ENCODE measurements at regions not wholly inside any gene's neighbourhood (a gene's known extent, or its start where the extent isn't known, plus 50 kb on each side); places are given as distances from the start of the nearest gene placed in this dataset.

GRCh38 chr7:16062269-16062668, 359.1 kb downstream of the CRPPA start:
- Histone ChIP-seq H3K36me3 (ENCODE audit: insufficient read depth, low read length) (no peaks in the 10 kb centered on the region), H3K9me3 (ENCODE audit: insufficient read depth, low read depth, low read length) (no peaks in the 10 kb centered on the region), H3K27me3 (ENCODE audit: insufficient read depth, low read length, poor library complexity, severe bottlenecking) (no peaks in the 10 kb centered on the region), H3K9ac (ENCODE audit: low read depth, low read length, poor library complexity, severe bottlenecking) (no peak overlapping the region), H3F3A (ENCODE audit: low read depth) (no peaks in the 10 kb centered on the region), H3K9me2 (replicated peaks; ENCODE audit: low read depth, low read length) (no peaks in the 10 kb centered on the region), H4K20me1 (ENCODE audit: insufficient read depth, low read length, poor library complexity, severe bottlenecking) (no peaks in the 10 kb centered on the region), H3K4me3 (ENCODE audit: low read length, poor library complexity, severe bottlenecking) (peak overlapping the region; percentile 3), H3K79me2 (ENCODE audit: insufficient read depth, low read length) (no peaks in the 10 kb centered on the region), H2AFZ (ENCODE audit: low read length) (no peak overlapping the region), H3K4me2 (ENCODE audit: low read depth, low read length, poor library complexity, severe bottlenecking) (peak overlapping the region; percentile 36), H3K4me1 (ENCODE audit: insufficient read depth, low read length, poor library complexity, severe bottlenecking) (peaks cover 26% of the 10 kb centered on the region)
- TF ChIP-seq EZH2phosphoT487 (IDR thresholded peaks at IDR 0.05; ENCODE audit: borderline replicate concordance) (no peak), CTCF (conservative IDR thresholded peaks at IDR 0.05; ENCODE audit: low read length) (no peak)

- no peaks in the 10 kb centered on the region for H3K9me3 ChIP-seq (ENCODE audit: insufficient read depth, low read depth, low read length)
- no peaks in the 10 kb centered on the region for H3K9me2 ChIP-seq (replicated peaks; ENCODE audit: low read depth, low read length)
- no peaks in the 10 kb centered on the region for H3K27me3 ChIP-seq (ENCODE audit: insufficient read depth, low read length, poor library complexity, severe bottlenecking)
- no peak overlapping the region for H3K9ac ChIP-seq (ENCODE audit: low read depth, low read length, poor library complexity, severe bottlenecking)
- H3K79me2 ChIP-seq (ENCODE audit: insufficient read depth, low read length) = no peaks in the 10 kb centered on the region
- H3K4me1 ChIP-seq (ENCODE audit: insufficient read depth, low read length, poor library complexity, severe bottlenecking) = peaks cover 21% of the 10 kb centered on the region
- no peak overlapping the region for H2AFZ ChIP-seq (ENCODE audit: low read length)
- no peaks in the 10 kb centered on the region for H4K20me1 ChIP-seq (ENCODE audit: insufficient read depth, low read length, poor library complexity, severe bottlenecking)
- H3K4me2 ChIP-seq (ENCODE audit: low read depth, low read length, poor library complexity, severe bottlenecking) = peak overlapping the region; percentile 36
- peak overlapping the region; percentile 3 for H3K4me3 ChIP-seq (ENCODE audit: low read length, poor library complexity, severe bottlenecking)
- no peaks in the 10 kb centered on the region for H3F3A ChIP-seq (ENCODE audit: low read depth)
- no peaks in the 10 kb centered on the region for H3K36me3 ChIP-seq (ENCODE audit: insufficient read depth, low read length)
- TF ChIP-seq CTCF (conservative IDR thresholded peaks at IDR 0.05; ENCODE audit: low read length) (no peak), EZH2phosphoT487 (IDR thresholded peaks at IDR 0.05; ENCODE audit: borderline replicate concordance) (no peak)
These were observed 359.7 kb downstream of the CRPPA start for GRCh38 chr7:16061630-16062029.

GRCh38 chr7:16061011-16061410, 360.3 kb downstream of the CRPPA start:
- H3K36me3 ChIP-seq (ENCODE audit: insufficient read depth, low read length) = no peaks in the 10 kb centered on the region
- peaks cover 21% of the 10 kb centered on the region for H3K4me1 ChIP-seq (ENCODE audit: insufficient read depth, low read length, poor library complexity, severe bottlenecking)
- no peaks in the 10 kb centered on the region for H3F3A ChIP-seq (ENCODE audit: low read depth)
- H3K27me3 ChIP-seq (ENCODE audit: insufficient read depth, low read length, poor library complexity, severe bottlenecking) = no peaks in the 10 kb centered on the region
- no peaks in the 10 kb centered on the region for H3K79me2 ChIP-seq (ENCODE audit: insufficient read depth, low read length)
- H3K9me3 ChIP-seq (ENCODE audit: insufficient read depth, low read depth, low read length) = no peaks in the 10 kb centered on the region
- no peak overlapping the region for H3K9ac ChIP-seq (ENCODE audit: low read depth, low read length, poor library complexity, severe bottlenecking)
- no peaks in the 10 kb centered on the region for H4K20me1 ChIP-seq (ENCODE audit: insufficient read depth, low read length, poor library complexity, severe bottlenecking)
- no peak overlapping the region for H2AFZ ChIP-seq (ENCODE audit: low read length)
- H3K9me2 ChIP-seq (replicated peaks; ENCODE audit: low read depth, low read length) = no peaks in the 10 kb centered on the region
- TF ChIP-seq EZH2phosphoT487 (IDR thresholded peaks at IDR 0.05; ENCODE audit: borderline replicate concordance) = no peak
- TF ChIP-seq CTCF (conservative IDR thresholded peaks at IDR 0.05; ENCODE audit: low read length) = no peak
- no peak overlapping the region for H3K4me2 ChIP-seq (ENCODE audit: low read depth, low read length, poor library complexity, severe bottlenecking)
- no peak overlapping the region for H3K4me3 ChIP-seq (ENCODE audit: low read length, poor library complexity, severe bottlenecking)
